B cell (primary cell): ENCODE measurements at regions not wholly inside any gene's neighbourhood (a gene's known extent, or its start where the extent isn't known, plus 50 kb on each side); places are given as distances from the start of the nearest gene placed in this dataset.

Source experiments
- ATAC-seq: fragments of 200-7000 bp; cut with Tn5 transposase; one replicate; pipeline ENCODE4 v1.10.0; 2021; ENCODE audit warnings: low read depth, mild to moderate bottlenecking, moderate number of reproducible peaks, moderate library complexity
- CTCF ChIA-PET: fragments of 350-600 bp; sonication (Branson Sonifier 250); formaldehyde crosslinking; loops from one replicate; lab custom pipeline; 2021; ENCODE audit warnings: antibody characterized with exemption, inconsistent platforms; lab: Charles Lee
- POLR2A ChIA-PET: fragments of 350-600 bp; sonication (Branson Sonifier 250); formaldehyde crosslinking; loops from one replicate; lab custom pipeline; 2021; ENCODE audit warnings: antibody characterized with exemption; lab: Charles Lee
- DNase-seq: peaks from one replicate; pipeline ENCODE4 v3.0.0; 2013
- H2AFZ ChIP-seq: 2 replicates; pipeline ENCODE4 v1.6.1; 2012; ENCODE audit warnings: mild to moderate bottlenecking, low read depth, low read length; ENCODE audit not compliant: insufficient read depth, poor library complexity, severe bottlenecking
- H3K27ac ChIP-seq, 2 donors: 1 replicate in 1 of 2; 2 replicates in 1 of 2; pipeline ENCODE4 v1.5.1; 2012 to 2013; ENCODE audit warnings: low read length in 2 of 2, mild to moderate bottlenecking in 2 of 2, moderate library complexity in 1 of 2
- H3K27me3 ChIP-seq, 4 experiments: fragments of 200-600 bp in 1 of 4; sonication (generic) in 1 of 4; replicated peaks in 1 of 4; 1 replicate in 2 of 4; 2 replicates in 2 of 4; pipeline versions ENCODE4 v1.6.1 to v1.7.0; 2013 to 2016; ENCODE audit warnings: low read length in 3 of 4, mild to moderate bottlenecking in 2 of 4, mixed read lengths in 1 of 4, moderate library complexity in 1 of 4; ENCODE audit not compliant: insufficient read depth in 4 of 4, control insufficient read depth in 3 of 4; ENCODE audit errors: control extremely low read depth in 1 of 4
- H3K36me3 ChIP-seq, 2 experiments: replicated peaks in 1 of 2; 1 replicate in 1 of 2; 2 replicates in 1 of 2; pipeline versions ENCODE4 v1.6.1 to v1.7.1; 2013; ENCODE audit warnings: low read length in 1 of 2; ENCODE audit not compliant: insufficient read depth in 2 of 2, control insufficient read depth in 1 of 2; ENCODE audit errors: control extremely low read depth in 1 of 2, extremely low read depth in 1 of 2
- H3K4me1 ChIP-seq, 2 donors: fragments of 200-600 bp in 1 of 2; sonication (generic) in 1 of 2; 1 replicate in 1 of 2; 2 replicates in 1 of 2; pipeline versions ENCODE4 v1.5.1 to v1.6.1; 2013 to 2017; ENCODE audit warnings: low read length in 2 of 2; ENCODE audit not compliant: control insufficient read depth in 2 of 2, insufficient read depth in 2 of 2
- H3K4me2 ChIP-seq: replicated peaks from 2 replicates; pipeline ENCODE3; 2012; ENCODE audit warnings: mild to moderate bottlenecking, low read depth, low read length; ENCODE audit not compliant: poor library complexity, severe bottlenecking
- H3K4me3 ChIP-seq, 5 experiments: fragments of 200-600 bp in 1 of 5; sonication (generic) in 1 of 5; 1 replicate in 3 of 5; 2 replicates in 2 of 5; pipeline versions ENCODE4 v1.5.1 to v1.7.0; 2011 to 2016; ENCODE audit warnings: low read length in 4 of 5, mild to moderate bottlenecking in 4 of 5, low read depth in 2 of 5, control low read depth in 1 of 5, moderate library complexity in 1 of 5; ENCODE audit not compliant: insufficient read depth in 1 of 5; ENCODE audit errors: control extremely low read depth in 1 of 5, extremely low read depth in 1 of 5
- H3K79me2 ChIP-seq: fragments of 200-600 bp; sonication (generic); one replicate; pipeline ENCODE4 v1.6.0; 2016; ENCODE audit warnings: low read length; ENCODE audit not compliant: control insufficient read depth, insufficient read depth
- H3K9ac ChIP-seq: fragments of 200-600 bp; sonication (generic); 2 replicates; pipeline ENCODE4 v1.6.1; 2017; ENCODE audit warnings: mild to moderate bottlenecking, low read length, moderate library complexity
- H3K9me3 ChIP-seq, 3 donors: one replicate each; pipeline versions ENCODE4 v1.6.1 to v1.7.1; 2013; ENCODE audit warnings: low read length in 2 of 3; ENCODE audit not compliant: control insufficient read depth in 2 of 3, insufficient read depth in 1 of 3; ENCODE audit errors: control extremely low read depth in 1 of 3
- H4K20me1 ChIP-seq: 2 replicates; pipeline ENCODE4 v1.6.0; 2012; ENCODE audit warnings: mild to moderate bottlenecking, low read length; ENCODE audit not compliant: insufficient read depth, control insufficient read depth, poor library complexity, severe bottlenecking
- H3K27ac Mint-ChIP-seq: one replicate; pipeline ENCODE4 v1.8.0; 2021; ENCODE audit warnings: mixed read lengths
- H3K27me3 Mint-ChIP-seq: one replicate; pipeline ENCODE4 v1.8.0; 2021; ENCODE audit warnings: mixed read lengths
- H3K4me1 Mint-ChIP-seq: one replicate; pipeline ENCODE4 v1.8.0; 2021; ENCODE audit warnings: mixed read lengths
- H3K4me3 Mint-ChIP-seq: one replicate; pipeline ENCODE4 v1.8.0; 2021; ENCODE audit warnings: mixed read lengths
- H3K9me3 Mint-ChIP-seq: one replicate; pipeline ENCODE4 v1.8.0; 2022; ENCODE audit warnings: mixed read lengths; ENCODE audit not compliant: insufficient read depth
- EZH2 ChIP-seq: IDR thresholded peaks from 2 replicates; pipeline ENCODE4 v1.6.1; 2012; ENCODE audit warnings: borderline replicate concordance, low read depth, mild to moderate bottlenecking, moderate library complexity, low read length; ENCODE audit not compliant: insufficient read depth, poor library complexity, severe bottlenecking
- WGBS: methylation state at CpG from one replicate; pipeline ENCODE4 v1.1.5; 2013; ENCODE audit warnings: missing lambda C conversion rate; ENCODE audit not compliant: insufficient coverage; 5-methylcytosine and 5-hydroxymethylcytosine counted together
- intact Hi-C: fragments of 100-400 bp; cut with micrococcal nuclease; formaldehyde crosslinking; loops from one replicate; pipeline ENCODE4 v1.10.0; 2022
- TF ChIP-seq, protein P1 (sequence below): fragments of 200-600 bp; IDR thresholded peaks from one replicate; pipeline ENCODE4 v1.8.0; 2022; ENCODE audit warnings: antibody characterized with exemption, mild to moderate bottlenecking

DNA sequence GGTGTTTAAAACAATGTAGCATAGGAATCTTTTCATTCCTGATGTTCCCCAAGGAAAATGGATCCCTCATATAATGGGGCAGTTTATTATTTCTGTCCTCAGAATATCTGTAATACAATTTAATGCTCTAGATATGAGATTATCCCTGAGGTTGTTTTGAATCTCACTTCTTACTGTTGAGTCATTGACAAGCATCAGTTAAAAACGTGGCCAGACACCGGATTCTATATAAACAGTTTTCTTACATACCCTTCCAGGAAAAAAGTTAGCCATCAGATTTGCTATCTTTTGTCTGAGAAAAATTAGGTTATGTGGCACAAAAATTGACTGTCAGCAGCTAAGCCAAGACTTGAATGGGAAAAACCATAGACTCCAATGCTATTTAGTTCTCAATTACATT, 539.8 kb upstream of the CELF2 start:
- ATAC-seq (no peak), DNase-seq (no peak)
- peaks cover 7% of the 10 kb centered on the region for H3K27me3 Mint-ChIP-seq
- H2AFZ ChIP-seq = no peak overlapping the region
- H3K27me3 ChIP-seq = no peaks in the 10 kb centered on the region
- no peak overlapping the region for H3K27ac ChIP-seq
- no peak overlapping the region for H3K9ac ChIP-seq
- intact Hi-C loops = no loop called here
- no peak overlapping the region for H3K4me3 ChIP-seq
- H3K79me2 ChIP-seq = no peaks in the 10 kb centered on the region
- no peak overlapping the region for H3K4me2 ChIP-seq
- POLR2A ChIA-PET = no interaction called here
- no peak overlapping the region for H3K4me3 Mint-ChIP-seq
- no peaks in the 10 kb centered on the region for H3K36me3 ChIP-seq
- H3K27ac Mint-ChIP-seq = no peak overlapping the region
- H3K4me1 ChIP-seq = no peaks in the 10 kb centered on the region
- H3K9me3 Mint-ChIP-seq = no peaks in the 10 kb centered on the region
- WGBS = no CpG with 5 or more reads among the region's 2 CpGs
- CTCF ChIA-PET = no interaction called here
- TF ChIP-seq, protein P1, sequence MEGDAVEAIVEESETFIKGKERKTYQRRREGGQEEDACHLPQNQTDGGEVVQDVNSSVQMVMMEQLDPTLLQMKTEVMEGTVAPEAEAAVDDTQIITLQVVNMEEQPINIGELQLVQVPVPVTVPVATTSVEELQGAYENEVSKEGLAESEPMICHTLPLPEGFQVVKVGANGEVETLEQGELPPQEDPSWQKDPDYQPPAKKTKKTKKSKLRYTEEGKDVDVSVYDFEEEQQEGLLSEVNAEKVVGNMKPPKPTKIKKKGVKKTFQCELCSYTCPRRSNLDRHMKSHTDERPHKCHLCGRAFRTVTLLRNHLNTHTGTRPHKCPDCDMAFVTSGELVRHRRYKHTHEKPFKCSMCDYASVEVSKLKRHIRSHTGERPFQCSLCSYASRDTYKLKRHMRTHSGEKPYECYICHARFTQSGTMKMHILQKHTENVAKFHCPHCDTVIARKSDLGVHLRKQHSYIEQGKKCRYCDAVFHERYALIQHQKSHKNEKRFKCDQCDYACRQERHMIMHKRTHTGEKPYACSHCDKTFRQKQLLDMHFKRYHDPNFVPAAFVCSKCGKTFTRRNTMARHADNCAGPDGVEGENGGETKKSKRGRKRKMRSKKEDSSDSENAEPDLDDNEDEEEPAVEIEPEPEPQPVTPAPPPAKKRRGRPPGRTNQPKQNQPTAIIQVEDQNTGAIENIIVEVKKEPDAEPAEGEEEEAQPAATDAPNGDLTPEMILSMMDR = no peak
- no peak for TF ChIP-seq EZH2
- H4K20me1 ChIP-seq = no peaks in the 10 kb centered on the region
- H3K9me3 ChIP-seq = no peaks in the 10 kb centered on the region
- H3K4me1 Mint-ChIP-seq = no peaks in the 10 kb centered on the region

DNA sequence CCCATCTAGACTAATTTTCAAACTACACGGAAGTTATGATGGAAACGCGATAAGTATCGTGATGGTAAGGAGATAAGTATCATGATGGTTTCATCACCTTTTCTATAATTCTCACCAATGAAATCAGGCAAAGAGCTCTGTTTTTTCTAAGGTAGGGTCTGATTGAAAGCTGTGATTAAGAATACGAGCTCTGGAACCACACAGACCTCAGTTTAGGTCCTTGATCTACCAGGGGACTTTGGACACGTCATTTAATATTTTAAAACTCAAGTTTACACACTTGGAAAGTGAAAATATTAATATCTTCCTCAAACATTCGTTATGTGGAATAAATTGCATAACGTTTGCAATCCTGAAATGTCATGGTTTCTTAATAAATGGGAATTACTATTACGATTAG, 538.2 kb upstream of the CELF2 start:
- Histone ChIP-seq H3K9me3 (no peaks in the 10 kb centered on the region), H4K20me1 (no peaks in the 10 kb centered on the region), H2AFZ (no peak overlapping the region), H3K4me2 (no peak overlapping the region), H3K4me3 (no peak overlapping the region), H3K27me3 (no peaks in the 10 kb centered on the region), H3K27ac (no peak overlapping the region), H3K79me2 (no peaks in the 10 kb centered on the region), H3K4me1 (no peaks in the 10 kb centered on the region), H3K36me3 (no peaks in the 10 kb centered on the region), H3K9ac (no peak overlapping the region)
- H3K27me3 Mint-ChIP-seq = peaks cover 8% of the 10 kb centered on the region
- POLR2A ChIA-PET = no interaction called here
- CTCF ChIA-PET = no interaction called here
- ATAC-seq (no peak), DNase-seq (no peak)
- no peaks in the 10 kb centered on the region for H3K9me3 Mint-ChIP-seq
- no peak overlapping the region for H3K4me3 Mint-ChIP-seq
- intact Hi-C loops = no loop called here
- no CpG with 5 or more reads among the region's 9 CpGs for WGBS
- TF ChIP-seq, protein P1 = no peak
- TF ChIP-seq EZH2 = no peak
- no peaks in the 10 kb centered on the region for H3K4me1 Mint-ChIP-seq
- no peak overlapping the region for H3K27ac Mint-ChIP-seq
